Upper lobe of left lung (tissue), 6 donors: ENCODE measurements at regions not wholly inside any gene's neighbourhood (a gene's known extent, or its start where the extent isn't known, plus 50 kb on each side); places are given as distances from the start of the nearest gene placed in this dataset.
"Not testable (repeated sequence)": the region's sequence is repeated elsewhere in the genome, so short reads cannot be mapped to it uniquely, and the experiment has no call there.

Experiments
- ATAC-seq, 2 donors: fragments of 200-7000 bp; cut with Tn5 transposase; one replicate each; pipeline ENCODE4 v1.9.1; 2022; ENCODE audit warnings: mild to moderate bottlenecking in 2 of 2, moderate library complexity in 2 of 2; ENCODE audit not compliant: low FRiP score in 2 of 2
- DNase-seq, 2 donors: peaks; one replicate each; pipeline ENCODE4 v3.0.0-alpha.2; 2019 to 2020
- H3K27ac ChIP-seq, 4 donors: fragments of 200-600 bp; sonication (generic); one replicate each; pipeline ENCODE4 v1.5.1; 2016 to 2019
- H3K27me3 ChIP-seq, 4 donors: fragments of 200-600 bp; sonication (generic); one replicate each; pipeline ENCODE4 v1.5.1; 2017 to 2019
- H3K36me3 ChIP-seq, 4 donors: fragments of 200-600 bp; sonication (generic); one replicate each; pipeline ENCODE4 v1.5.1; 2016 to 2019
- H3K4me1 ChIP-seq, 4 donors: fragments of 200-600 bp; sonication (generic); one replicate each; pipeline ENCODE4 v1.5.1; 2018 to 2019
- H3K4me3 ChIP-seq, 4 donors: fragments of 200-600 bp; sonication (generic); one replicate each; pipeline ENCODE4 v1.5.1; 2017 to 2019; ENCODE audit warnings: mild to moderate bottlenecking in 2 of 4, moderate library complexity in 1 of 4
- H3K9me3 ChIP-seq, 4 donors: fragments of 200-600 bp; sonication (generic); one replicate each; pipeline ENCODE4 v1.5.1; 2018 to 2019
- CTCF ChIP-seq, 6 experiments: fragments of 450-650 bp in 4 of 6; fragments of 200-600 bp in 2 of 6; sonication (generic) in 2 of 6; IDR thresholded peaks; one replicate each; pipeline ENCODE4 v1.5.1; 2016 to 2019; ENCODE audit warnings: antibody characterized with exemption in 6 of 6
- EP300 ChIP-seq, 4 donors: sonication (generic); formaldehyde crosslinking; IDR thresholded peaks; one replicate each; pipeline ENCODE4 v1.5.1; 2017; ENCODE audit warnings: antibody characterized with exemption in 4 of 4, control low read depth in 2 of 4
- POLR2A ChIP-seq, 4 donors: fragments of 450-650 bp; IDR thresholded peaks; one replicate each; pipeline ENCODE4 v1.5.1; 2016 to 2017; ENCODE audit warnings: antibody characterized with exemption in 4 of 4, mild to moderate bottlenecking in 2 of 4
- POLR2AphosphoS5 ChIP-seq, 2 donors: sonication (generic); formaldehyde crosslinking; IDR thresholded peaks; one replicate each; pipeline ENCODE4 v1.5.1; 2017; ENCODE audit warnings: antibody characterized with exemption in 2 of 2
- WGBS, 2 donors: methylation state at CpG; one replicate each; pipeline ENCODE4 v1.1.5; 2017 to 2018; 5-methylcytosine and 5-hydroxymethylcytosine counted together
- donor health status: DM: no; HTN: no; CAD: no; lungs with moderate emphysema.
- donor health status: DM: no; HTN: yes; CAD: no; lungs with severe emphysema.

- Histone ChIP-seq H3K36me3 (no peaks in the 10 kb centered on the region), H3K27ac (no peak overlapping the region), H3K4me3 (no peak overlapping the region), H3K9me3 (no peaks in the 10 kb centered on the region), H3K27me3 (no peaks in the 10 kb centered on the region), H3K4me1 (no peaks in the 10 kb centered on the region)
- no peak for DNase-seq
- 60 to 80% methylated on average over 4 of the region's 4 CpGs for WGBS, 2 donors
- TF ChIP-seq EP300 (IDR thresholded peaks at IDR 0.05), result no peak
- no peak for TF ChIP-seq POLR2A (IDR thresholded peaks at IDR 0.05)
- TF ChIP-seq CTCF (IDR thresholded peaks at IDR 0.05), result no peak
- no peak for TF ChIP-seq POLR2AphosphoS5 (IDR thresholded peaks at IDR 0.05)
- no peak for ATAC-seq
These were observed 141.3 kb downstream of the PRL start for GRCh38 chr6:22155551-22155950.

- Histone ChIP-seq H3K27me3 (no peaks in the 10 kb centered on the region), H3K36me3 (no peaks in the 10 kb centered on the region), H3K4me3 (no peak overlapping the region), H3K27ac (no peak overlapping the region), H3K4me1 (no peaks in the 10 kb centered on the region), H3K9me3 (no peaks in the 10 kb centered on the region)
- DNase-seq (no peak), ATAC-seq (no peak)
- TF ChIP-seq POLR2AphosphoS5 (IDR thresholded peaks at IDR 0.05), result no peak
- TF ChIP-seq POLR2A (IDR thresholded peaks at IDR 0.05), result no peak
- no peak for TF ChIP-seq EP300 (IDR thresholded peaks at IDR 0.05)
- TF ChIP-seq CTCF (IDR thresholded peaks at IDR 0.05), result no peak
- WGBS, 2 donors, result 94 to 98% methylated on average over 4 of the region's 4 CpGs
These were observed 139.6 kb downstream of the PRL start for GRCh38 chr6:22157233-22157632.

- no peak overlapping the region for H3K27ac ChIP-seq
- H3K4me1 ChIP-seq, result no peaks in the 10 kb centered on the region
- no peaks in the 10 kb centered on the region for H3K9me3 ChIP-seq
- DNase-seq (no peak), ATAC-seq (no peak)
- no peaks in the 10 kb centered on the region for H3K36me3 ChIP-seq
- no peak for TF ChIP-seq POLR2AphosphoS5 (IDR thresholded peaks at IDR 0.05)
- no peak for TF ChIP-seq EP300 (IDR thresholded peaks at IDR 0.05)
- TF ChIP-seq POLR2A (IDR thresholded peaks at IDR 0.05), result no peak
- no peak for TF ChIP-seq CTCF (IDR thresholded peaks at IDR 0.05)
- H3K4me3 ChIP-seq, result no peak overlapping the region
- no peaks in the 10 kb centered on the region for H3K27me3 ChIP-seq
These were observed 132.6 kb downstream of the PRL start for GRCh38 chr6:22164236-22164635.

- not testable (repeated sequence) for H3K4me3 ChIP-seq, ATAC-seq, DNase-seq, H3K36me3 ChIP-seq, H3K4me1 ChIP-seq, H3K27ac ChIP-seq, H3K27me3 ChIP-seq
- H3K9me3 ChIP-seq, result peaks cover 0 to 27% (median 18%) of the 10 kb centered on the region in 4 donors
- 94 to 96% methylated on average over 5 of the region's 5 CpGs for WGBS, 2 donors
These were observed 125.8 kb downstream of the PRL start for GRCh38 chr6:22171006-22171405.

GRCh38 chr6:22171885-22172284 is 125.0 kb downstream of the PRL start:
- H3K9me3 ChIP-seq, result peaks cover 0 to 27% (median 18%) of the 10 kb centered on the region in 4 donors
- WGBS, 2 donors, result 92 to 98% methylated on average over 12 to 15 of the region's 15 CpGs
- H3K36me3 ChIP-seq, H3K27me3 ChIP-seq, H3K4me3 ChIP-seq, H3K4me1 ChIP-seq, H3K27ac ChIP-seq, ATAC-seq: not testable (repeated sequence)
- DNase-seq, result peak in 1 of 2 donors; percentile 33

- Histone ChIP-seq H3K9me3 (peaks cover 0 to 27% (median 18%) of the 10 kb centered on the region in 4 donors), H3K4me1 (no peaks in the 10 kb centered on the region), H3K36me3 (no peaks in the 10 kb centered on the region), H3K27ac (no peak overlapping the region), H3K4me3 (no peak overlapping the region), H3K27me3 (no peaks in the 10 kb centered on the region)
- ATAC-seq (no peak), DNase-seq (no peak)
- TF ChIP-seq POLR2AphosphoS5 (IDR thresholded peaks at IDR 0.05) (no peak), CTCF (IDR thresholded peaks at IDR 0.05) (no peak), POLR2A (IDR thresholded peaks at IDR 0.05) (no peak), EP300 (IDR thresholded peaks at IDR 0.05) (no peak)
These were observed 123.5 kb downstream of the PRL start for GRCh38 chr6:22173311-22173710.

GRCh38 chr6:22180250-22180649 is 116.6 kb downstream of the PRL start:
- not testable (repeated sequence) for H3K27me3 ChIP-seq, H3K9me3 ChIP-seq, H3K4me1 ChIP-seq, ATAC-seq, H3K27ac ChIP-seq, H3K4me3 ChIP-seq, H3K36me3 ChIP-seq
- peak in 1 of 2 donors; percentile 45 for DNase-seq
- 88 to 92% methylated on average over 13 of the region's 20 CpGs for WGBS, 2 donors
